GM19035 (cell line): ENCODE measurements at regions not wholly inside any gene's neighbourhood (a gene's known extent, or its start where the extent isn't known, plus 50 kb on each side); places are given as distances from the start of the nearest gene placed in this dataset.

Experiments
- ATAC-seq: cut with Tn5 transposase; IDR thresholded peaks from one replicate; pipeline ENCODE4 v1.9.1; 2021; ENCODE audit not compliant: unreplicated experiment

- ATAC-seq, result no peak
Observed at GRCh38 chr22:48872271-48873190, 955.1 kb downstream of the BRD1 start.

GRCh38 chr22:48871176-48871840, 956.4 kb downstream of the BRD1 start:
- no peak for ATAC-seq

GRCh38 chr22:48870436-48870835, 957.2 kb downstream of the BRD1 start:
- ATAC-seq, result no peak

- no peak for ATAC-seq
Observed at GRCh38 chr22:48869788-48870187, 957.9 kb downstream of the BRD1 start.

GRCh38 chr22:48869161-48869560, 958.5 kb downstream of the BRD1 start:
- no peak for ATAC-seq

- ATAC-seq, result no peak
Observed at GRCh38 chr22:48868554-48868953, 959.1 kb downstream of the BRD1 start.

- ATAC-seq, result no peak
Observed at GRCh38 chr22:48867891-48868290, 959.8 kb downstream of the BRD1 start.

- ATAC-seq, result no peak
Observed at GRCh38 chr22:48866906-48867681, 960.6 kb downstream of the BRD1 start.

- no peak for ATAC-seq
Observed at GRCh38 chr22:48864748-48865147, 962.9 kb downstream of the BRD1 start.

- no peak for ATAC-seq
Observed at GRCh38 chr22:48863965-48864528, 963.6 kb downstream of the BRD1 start.

- no peak for ATAC-seq
Observed at GRCh38 chr22:48860557-48860956, 967.1 kb downstream of the BRD1 start.

- no peak for ATAC-seq
Observed at GRCh38 chr22:48858856-48859255, 968.8 kb downstream of the BRD1 start.

GRCh38 chr22:48858121-48858520, 969.6 kb downstream of the BRD1 start:
- no peak for ATAC-seq

- no peak for ATAC-seq
Observed at GRCh38 chr22:48857202-48857805, 970.4 kb downstream of the BRD1 start.

GRCh38 chr22:48856308-48856615, 971.4 kb downstream of the BRD1 start:
- no peak for ATAC-seq

GRCh38 chr22:48855593-48856307, 971.9 kb downstream of the BRD1 start:
- ATAC-seq, result no peak

GRCh38 chr22:48855013-48855412, 972.7 kb downstream of the BRD1 start:
- ATAC-seq, result no peak

- no peak for ATAC-seq
Observed at GRCh38 chr22:48853627-48854240, 973.9 kb downstream of the BRD1 start.

GRCh38 chr22:48851933-48852549, 975.6 kb downstream of the BRD1 start:
- ATAC-seq, result no peak
